AG10803 (cell line): ENCODE measurements at regions not wholly inside any gene's neighbourhood (a gene's known extent, or its start where the extent isn't known, plus 50 kb on each side); places are given as distances from the start of the nearest gene placed in this dataset.

ENCODE experiments used
- DNase-seq: peaks from one replicate; pipeline ENCODE4 v3.0.0; 2010; ENCODE audit warnings: low read depth
- H3K4me3 ChIP-seq: 2 replicates; pipeline ENCODE4 v1.5.1; 2011; ENCODE audit warnings: mild to moderate bottlenecking, low read length, control low read depth
- CTCF ChIP-seq: conservative IDR thresholded peaks from 2 replicates; pipeline ENCODE4 v1.5.1; 2011; ENCODE audit warnings: mild to moderate bottlenecking, low read length, control low read depth, inconsistent platforms

DNA sequence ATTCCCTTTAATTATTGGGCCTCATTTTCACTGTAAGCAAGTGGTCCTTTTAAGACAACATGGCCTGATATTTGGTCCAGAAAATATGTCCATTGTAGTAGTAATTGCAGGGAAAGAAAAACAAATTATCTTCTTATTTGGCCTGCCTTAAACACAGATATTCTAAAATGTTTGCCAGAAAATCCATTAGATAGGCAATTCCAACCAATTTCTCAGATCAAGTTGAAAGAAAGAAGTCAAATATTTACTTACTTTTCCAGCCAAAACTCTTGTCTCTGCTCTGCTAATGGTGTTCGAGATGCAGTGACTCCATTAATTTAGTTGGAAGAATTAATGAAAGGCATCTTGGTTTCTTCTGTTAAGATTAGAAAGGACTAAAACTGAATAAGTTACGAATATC lies 757.3 kb upstream of the IGFBP3 start:
- no peak for DNase-seq
- TF ChIP-seq CTCF = no peak
- no peak overlapping the region for H3K4me3 ChIP-seq

DNA sequence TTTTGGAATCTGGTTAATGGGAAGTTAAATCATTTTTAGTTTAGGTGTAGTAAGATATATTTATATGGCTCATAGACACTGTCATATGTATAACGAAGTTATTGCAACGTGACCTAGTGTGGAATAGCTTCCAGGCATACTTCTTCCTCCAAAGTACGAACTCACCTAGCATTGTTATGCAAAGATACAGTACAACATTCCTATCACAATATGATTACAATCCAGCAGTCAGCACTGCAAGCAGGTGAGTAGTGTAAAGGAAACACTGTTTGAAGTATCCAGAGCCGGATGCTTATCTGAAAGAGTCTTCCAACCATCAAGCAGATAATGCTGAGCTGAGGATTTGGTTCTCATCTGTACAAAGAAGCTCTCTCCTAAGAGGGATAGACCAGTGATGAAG lies 754.4 kb upstream of the IGFBP3 start:
- TF ChIP-seq CTCF = no peak
- no peak for DNase-seq
- H3K4me3 ChIP-seq = no peak overlapping the region

DNA sequence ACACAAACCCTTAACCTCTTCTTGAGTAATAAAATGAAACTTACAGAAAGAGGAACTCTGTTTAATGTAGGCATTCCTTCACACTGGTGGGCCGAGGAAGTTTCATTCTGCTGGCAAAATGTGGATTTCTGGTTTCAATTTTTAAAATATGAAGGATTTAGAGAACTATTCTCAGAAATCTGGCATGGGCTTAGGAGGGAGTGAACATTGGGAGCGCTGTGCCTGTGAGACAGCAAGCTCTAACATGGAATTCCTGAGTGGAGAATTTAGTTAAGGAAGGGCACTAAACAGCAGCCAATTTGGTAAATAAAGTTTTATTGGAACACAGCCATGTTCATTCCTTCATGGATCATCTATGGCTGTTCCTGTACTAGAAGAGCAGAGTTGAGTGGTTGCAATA lies 751.8 kb upstream of the IGFBP3 start:
- H3K4me3 ChIP-seq = no peak overlapping the region
- DNase-seq = peak; percentile 17
- no peak for TF ChIP-seq CTCF

DNA sequence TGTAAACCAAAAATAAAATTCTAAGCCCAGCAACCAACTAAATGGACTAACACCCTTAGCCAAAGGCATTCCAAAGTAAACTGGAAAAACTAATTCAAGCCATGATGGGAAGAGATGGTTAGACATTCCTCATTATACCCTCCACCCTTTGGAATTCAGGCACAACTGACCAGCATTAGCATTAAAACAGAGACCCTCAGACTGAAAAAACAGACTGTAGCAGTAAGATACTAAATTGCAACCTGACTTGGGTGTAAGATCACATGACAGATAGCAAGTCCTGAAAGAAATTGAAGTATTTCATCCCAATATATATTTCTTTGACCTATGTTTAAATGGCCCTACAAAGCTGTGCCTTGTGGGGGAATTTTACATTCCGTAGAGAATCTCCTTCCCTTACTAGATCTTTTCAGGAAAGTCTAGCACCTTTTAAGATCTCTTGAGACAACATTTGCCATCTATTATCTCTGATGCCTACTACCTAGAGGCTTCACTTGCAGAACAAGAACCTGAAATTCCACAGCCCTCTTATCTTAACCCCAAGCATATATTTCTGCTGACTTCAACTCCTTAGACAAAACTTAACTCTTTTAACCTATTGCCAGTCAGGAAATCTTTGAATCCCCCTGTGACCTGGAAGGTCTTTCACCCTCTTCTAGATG lies 750.2 kb upstream of the IGFBP3 start:
- TF ChIP-seq CTCF = no peak
- no peak overlapping the region for H3K4me3 ChIP-seq
- DNase-seq = no peak

DNA sequence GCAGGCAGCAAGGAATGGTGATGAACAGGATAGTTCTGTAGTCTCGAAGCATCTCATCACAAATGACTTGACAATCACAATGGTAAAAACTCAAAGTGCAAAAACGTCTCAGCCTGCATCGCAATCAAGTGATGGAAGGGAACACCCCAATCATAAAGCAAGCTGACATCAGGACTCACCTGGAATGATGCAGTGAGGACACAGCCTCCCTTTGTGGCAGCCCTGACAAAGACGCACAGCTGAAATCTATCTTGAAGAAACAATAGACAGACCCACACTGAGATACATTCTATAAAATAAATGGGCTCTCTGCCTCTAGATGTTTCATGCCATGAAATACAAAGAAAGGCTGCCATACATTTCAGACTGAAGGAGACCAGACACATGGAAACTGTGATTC lies 748.0 kb upstream of the IGFBP3 start:
- TF ChIP-seq CTCF = no peak
- DNase-seq = no peak
- no peak overlapping the region for H3K4me3 ChIP-seq

DNA sequence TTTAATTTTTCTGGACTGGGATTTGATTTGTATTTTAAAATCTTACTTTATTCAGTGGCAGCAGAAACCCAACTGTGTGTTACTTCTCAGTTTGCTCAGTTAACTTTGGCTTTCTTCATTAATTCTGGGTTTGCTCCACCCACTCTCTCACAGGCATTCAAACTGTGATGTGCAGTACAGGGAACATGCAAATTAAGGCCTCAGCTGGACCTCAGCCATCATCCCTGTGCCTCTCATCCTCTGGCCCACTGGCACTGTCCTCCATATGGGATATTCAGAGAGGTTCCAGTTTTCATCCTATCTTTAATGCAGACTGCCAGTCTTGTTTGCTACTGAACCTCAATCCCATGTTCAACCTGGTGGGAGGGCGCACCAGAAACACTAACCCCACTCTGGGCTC lies 743.4 kb upstream of the IGFBP3 start:
- no peak for DNase-seq
- no peak for TF ChIP-seq CTCF
- H3K4me3 ChIP-seq = no peak overlapping the region

GRCh38 chr7:46663025-46663424 lies 742.0 kb upstream of the IGFBP3 start:
- no peak for DNase-seq
- H3K4me3 ChIP-seq = no peak overlapping the region
- no peak for TF ChIP-seq CTCF
